ENCODE measurements at regions not wholly inside any gene's neighbourhood (a gene's known extent, or its start where the extent isn't known, plus 50 kb on each side); places are given as distances from the start of the nearest gene placed in this dataset.

DNA sequence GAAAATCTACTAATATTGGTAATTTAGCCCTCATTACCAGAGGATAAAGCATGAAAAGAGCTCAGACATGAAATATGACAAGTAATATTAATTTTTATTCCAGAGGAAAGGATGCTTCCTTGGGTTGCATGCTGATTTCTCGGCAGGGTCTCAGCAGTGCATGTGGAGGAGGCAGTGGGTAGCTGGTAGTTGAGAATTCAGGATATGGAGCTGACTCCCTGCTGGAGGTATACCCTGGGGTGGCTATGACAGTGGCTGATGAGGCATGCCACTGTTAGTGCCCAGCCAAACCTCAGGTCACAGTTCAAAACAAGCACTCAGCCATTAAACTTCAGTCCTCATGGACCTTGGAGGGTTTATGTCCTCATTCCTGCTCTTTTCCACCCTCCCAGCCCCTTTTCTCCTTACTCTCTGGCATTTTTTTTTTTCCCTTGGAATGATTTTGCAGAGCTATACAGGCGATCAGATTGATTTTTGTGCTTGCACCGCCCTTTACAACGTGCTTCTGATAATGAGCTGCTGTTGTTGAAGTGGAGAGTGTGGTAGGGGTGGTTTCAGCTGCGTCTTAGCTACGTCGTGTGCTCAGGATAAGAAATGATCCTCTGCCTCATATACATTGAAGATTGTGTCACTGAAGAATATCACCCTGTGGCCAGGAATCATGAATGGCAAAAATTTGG is 761.9 kb upstream of the MMS22L start:
- Histone ChIP-seq H3K4me1 (ENCODE audit: low read length) (no peaks in the 10 kb centered on the region), H3F3A (ENCODE audit: insufficient read depth, low read length) (no peaks in the 10 kb centered on the region), H3K9me2 (replicated peaks; ENCODE audit: insufficient read depth, low read length) (no peaks in the 10 kb centered on the region), H3K9me3 (replicated peaks; ENCODE audit: insufficient read depth, low read length) (no peaks in the 10 kb centered on the region), H3K79me2 (ENCODE audit: low read length) (no peaks in the 10 kb centered on the region), H3K36me3 (replicated peaks; ENCODE audit: insufficient read depth, low read length) (no peaks in the 10 kb centered on the region), H3K4me2 (ENCODE audit: low read depth, low read length) (no peak overlapping the region), H3K27ac (ENCODE audit: low read length) (no peak overlapping the region), H2AFZ (ENCODE audit: low read length) (no peak overlapping the region), H3K4me3 (ENCODE audit: low read length) (no peak overlapping the region), H4K20me1 (ENCODE audit: insufficient read depth, low read length) (no peaks in the 10 kb centered on the region), H3K9ac (ENCODE audit: low read length) (no peak overlapping the region), H3K27me3 (replicated peaks; ENCODE audit: insufficient read depth, low read length) (no peaks in the 10 kb centered on the region)
- no peak for TF ChIP-seq EZH2 (optimal IDR thresholded peaks at IDR 0.05; ENCODE audit: low read depth, low read length)
- TF ChIP-seq, protein P1, sequence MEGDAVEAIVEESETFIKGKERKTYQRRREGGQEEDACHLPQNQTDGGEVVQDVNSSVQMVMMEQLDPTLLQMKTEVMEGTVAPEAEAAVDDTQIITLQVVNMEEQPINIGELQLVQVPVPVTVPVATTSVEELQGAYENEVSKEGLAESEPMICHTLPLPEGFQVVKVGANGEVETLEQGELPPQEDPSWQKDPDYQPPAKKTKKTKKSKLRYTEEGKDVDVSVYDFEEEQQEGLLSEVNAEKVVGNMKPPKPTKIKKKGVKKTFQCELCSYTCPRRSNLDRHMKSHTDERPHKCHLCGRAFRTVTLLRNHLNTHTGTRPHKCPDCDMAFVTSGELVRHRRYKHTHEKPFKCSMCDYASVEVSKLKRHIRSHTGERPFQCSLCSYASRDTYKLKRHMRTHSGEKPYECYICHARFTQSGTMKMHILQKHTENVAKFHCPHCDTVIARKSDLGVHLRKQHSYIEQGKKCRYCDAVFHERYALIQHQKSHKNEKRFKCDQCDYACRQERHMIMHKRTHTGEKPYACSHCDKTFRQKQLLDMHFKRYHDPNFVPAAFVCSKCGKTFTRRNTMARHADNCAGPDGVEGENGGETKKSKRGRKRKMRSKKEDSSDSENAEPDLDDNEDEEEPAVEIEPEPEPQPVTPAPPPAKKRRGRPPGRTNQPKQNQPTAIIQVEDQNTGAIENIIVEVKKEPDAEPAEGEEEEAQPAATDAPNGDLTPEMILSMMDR (IDR thresholded peaks at IDR 0.05; ENCODE audit: low read length) = no peak
- no peak for TF ChIP-seq EZH2phosphoT487 (IDR thresholded peaks at IDR 0.05; ENCODE audit: low read length)
- DNase-seq = no peak

DNA sequence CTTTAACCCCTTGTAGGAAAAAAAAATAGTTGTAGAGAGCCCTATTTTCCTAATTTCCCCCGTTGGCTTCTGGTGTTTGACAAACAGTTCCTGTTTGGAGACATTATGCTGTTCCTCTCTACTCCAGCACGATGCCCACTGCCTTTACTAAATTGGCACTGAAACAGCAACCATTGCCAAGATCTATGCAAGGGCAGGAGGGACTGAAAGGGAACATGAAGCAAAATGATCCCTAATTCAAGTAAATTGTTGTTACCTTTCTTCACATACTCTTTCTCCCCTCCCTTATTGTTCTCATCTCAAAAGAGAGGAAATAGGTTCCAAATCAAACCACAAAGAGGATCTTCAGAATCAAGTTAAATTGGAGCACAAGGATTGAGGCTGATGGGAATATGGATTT is 764.1 kb upstream of the MMS22L start:
- H3K9me3 ChIP-seq (replicated peaks; ENCODE audit: insufficient read depth, low read length) = no peaks in the 10 kb centered on the region
- H3K79me2 ChIP-seq (ENCODE audit: low read length) = no peaks in the 10 kb centered on the region
- H3K27me3 ChIP-seq (replicated peaks; ENCODE audit: insufficient read depth, low read length) = no peaks in the 10 kb centered on the region
- TF ChIP-seq EZH2phosphoT487 (IDR thresholded peaks at IDR 0.05; ENCODE audit: low read length) = no peak
- no peak for TF ChIP-seq EZH2 (optimal IDR thresholded peaks at IDR 0.05; ENCODE audit: low read depth, low read length)
- TF ChIP-seq, protein P1 (IDR thresholded peaks at IDR 0.05; ENCODE audit: low read length) = no peak
- H4K20me1 ChIP-seq (ENCODE audit: insufficient read depth, low read length) = no peaks in the 10 kb centered on the region
- H3K9ac ChIP-seq (ENCODE audit: low read length) = no peak overlapping the region
- no peak overlapping the region for H3K27ac ChIP-seq (ENCODE audit: low read length)
- H3K4me1 ChIP-seq (ENCODE audit: low read length) = no peaks in the 10 kb centered on the region
- H3K4me2 ChIP-seq (ENCODE audit: low read depth, low read length) = no peak overlapping the region
- DNase-seq = no peak
- H2AFZ ChIP-seq (ENCODE audit: low read length) = no peak overlapping the region
- no peaks in the 10 kb centered on the region for H3K9me2 ChIP-seq (replicated peaks; ENCODE audit: insufficient read depth, low read length)
- H3F3A ChIP-seq (ENCODE audit: insufficient read depth, low read length) = no peaks in the 10 kb centered on the region
- H3K4me3 ChIP-seq (ENCODE audit: low read length) = no peak overlapping the region
- H3K36me3 ChIP-seq (replicated peaks; ENCODE audit: insufficient read depth, low read length) = no peaks in the 10 kb centered on the region

DNA sequence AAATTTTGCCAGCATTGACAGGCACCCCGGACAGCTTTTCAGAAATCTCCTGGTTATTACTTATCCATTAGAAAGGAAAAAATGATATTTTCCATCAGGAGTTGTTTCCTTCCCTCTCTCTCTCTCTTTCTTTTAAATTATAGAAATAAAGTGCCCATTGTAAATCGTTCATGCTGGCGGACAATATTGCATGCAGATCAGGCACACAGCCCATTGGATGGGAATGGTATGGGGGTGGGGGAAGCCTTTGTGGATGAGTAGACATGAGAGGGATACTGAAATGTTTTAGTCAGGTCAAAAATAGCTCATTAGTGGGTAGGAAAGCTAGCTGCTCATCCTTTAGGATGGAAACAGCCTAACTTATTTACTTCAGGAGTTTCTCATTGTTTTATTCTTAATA is 764.9 kb upstream of the MMS22L start:
- Histone ChIP-seq H3K9me2 (replicated peaks; ENCODE audit: insufficient read depth, low read length) (no peaks in the 10 kb centered on the region), H3K27ac (ENCODE audit: low read length) (no peak overlapping the region), H2AFZ (ENCODE audit: low read length) (no peak overlapping the region), H3F3A (ENCODE audit: insufficient read depth, low read length) (no peaks in the 10 kb centered on the region), H3K4me3 (ENCODE audit: low read length) (no peak overlapping the region), H3K4me1 (ENCODE audit: low read length) (no peaks in the 10 kb centered on the region), H3K9ac (ENCODE audit: low read length) (no peak overlapping the region), H3K27me3 (replicated peaks; ENCODE audit: insufficient read depth, low read length) (no peaks in the 10 kb centered on the region), H3K79me2 (ENCODE audit: low read length) (no peaks in the 10 kb centered on the region), H3K36me3 (replicated peaks; ENCODE audit: insufficient read depth, low read length) (no peaks in the 10 kb centered on the region), H4K20me1 (ENCODE audit: insufficient read depth, low read length) (no peaks in the 10 kb centered on the region), H3K4me2 (ENCODE audit: low read depth, low read length) (no peak overlapping the region), H3K9me3 (replicated peaks; ENCODE audit: insufficient read depth, low read length) (no peaks in the 10 kb centered on the region)
- no peak for DNase-seq
- no peak for TF ChIP-seq EZH2 (optimal IDR thresholded peaks at IDR 0.05; ENCODE audit: low read depth, low read length)
- TF ChIP-seq, protein P1 (IDR thresholded peaks at IDR 0.05; ENCODE audit: low read length) = no peak
- TF ChIP-seq EZH2phosphoT487 (IDR thresholded peaks at IDR 0.05; ENCODE audit: low read length) = no peak

All from MM.1S (cell line).